DND-41 (cell line): ENCODE measurements at regions not wholly inside any gene's neighbourhood (a gene's known extent, or its start where the extent isn't known, plus 50 kb on each side); places are given as distances from the start of the nearest gene placed in this dataset.

ENCODE experiments used
- CTCF ChIP-seq: IDR thresholded peaks from 2 replicates; pipeline ENCODE4 v1.5.1; 2012; ENCODE audit warnings: borderline replicate concordance, low read length, moderate library complexity, mild to moderate bottlenecking; ENCODE audit not compliant: poor library complexity, severe bottlenecking; ENCODE audit errors: extremely low read depth
- EZH2 ChIP-seq: IDR thresholded peaks from 3 replicates; pipeline ENCODE4 v1.6.1; 2012; ENCODE audit warnings: borderline replicate concordance, low read depth, mild to moderate bottlenecking, moderate library complexity, low read length, inconsistent platforms; ENCODE audit not compliant: severe bottlenecking

- TF ChIP-seq CTCF, result no peak
- TF ChIP-seq EZH2, result no peak
Observed at GRCh38 chr3:83655083-83655482, 1303.7 kb upstream of the CADM2 start.
